ENCODE measurements at regions not wholly inside any gene's neighbourhood (a gene's known extent, or its start where the extent isn't known, plus 50 kb on each side); places are given as distances from the start of the nearest gene placed in this dataset.

GRCh38 chr2:47641366-47641765 is 70.6 kb upstream of the KCNK12 start:
- Histone ChIP-seq H3K79me2 (ENCODE audit: low read length) (no peaks in the 10 kb centered on the region), H3F3A (ENCODE audit: low read length, unreplicated experiment) (no peaks in the 10 kb centered on the region), H3K36me3 (ENCODE audit: low read depth, low read length) (no peaks in the 10 kb centered on the region), H3K4me1 (ENCODE audit: insufficient read depth, low read length) (peaks cover 10% of the 10 kb centered on the region), H4K20me1 (ENCODE audit: low read length) (no peaks in the 10 kb centered on the region), H3K27ac (ENCODE audit: low read length) (no peak overlapping the region), H3K4me3 (ENCODE audit: low read length) (no peak overlapping the region), H2AFZ (ENCODE audit: low read length) (no peak overlapping the region), H3K9me2 (replicated peaks; ENCODE audit: low read length) (no peaks in the 10 kb centered on the region), H3K9ac (ENCODE audit: low read length) (no peak overlapping the region), H3K27me3 (ENCODE audit: low read length) (no peaks in the 10 kb centered on the region), H3K4me2 (ENCODE audit: low read length) (peak overlapping the region; percentile 26; the same call in 1 of the 2 replicates), H3K9me3 (ENCODE audit: low read length) (no peaks in the 10 kb centered on the region)
- intact Hi-C loops (cut with micrococcal nuclease), result no loop called here
- CTCF ChIA-PET, result interaction anchor here (0.6 kb wide), 1 partner anchor 11 kb away, joined by 3 read pairs; no protein-coding TSS in a partner anchor
- POLR2A ChIA-PET (ENCODE audit: unreplicated experiment), result no interaction called here
- TF ChIP-seq EZH2 (IDR thresholded peaks at IDR 0.05; ENCODE audit: low read length, unreplicated experiment) (no peak), CTCF (conservative IDR thresholded peaks at IDR 0.05; ENCODE audit: low read depth, low read length) (no peak), EZH2phosphoT487 (IDR thresholded peaks at IDR 0.05; ENCODE audit: borderline replicate concordance, low read length) (no peak)
- ATAC-seq, result peak; percentile 40
- BruUV-seq (replicated peaks), result no TSS peak
- peak; percentile 62 for DNase-seq

- Histone ChIP-seq H4K20me1 (ENCODE audit: low read length) (no peaks in the 10 kb centered on the region), H3K9me3 (ENCODE audit: low read length) (no peaks in the 10 kb centered on the region), H2AFZ (ENCODE audit: low read length) (no peak overlapping the region), H3F3A (ENCODE audit: low read length, unreplicated experiment) (no peaks in the 10 kb centered on the region), H3K27me3 (ENCODE audit: low read length) (no peaks in the 10 kb centered on the region), H3K4me3 (ENCODE audit: low read length) (no peak overlapping the region), H3K4me2 (ENCODE audit: low read length) (no peak overlapping the region), H3K9ac (ENCODE audit: low read length) (no peak overlapping the region), H3K36me3 (ENCODE audit: low read depth, low read length) (no peaks in the 10 kb centered on the region), H3K27ac (ENCODE audit: low read length) (no peak overlapping the region), H3K79me2 (ENCODE audit: low read length) (no peaks in the 10 kb centered on the region), H3K4me1 (ENCODE audit: insufficient read depth, low read length) (peaks cover 10% of the 10 kb centered on the region), H3K9me2 (replicated peaks; ENCODE audit: low read length) (no peaks in the 10 kb centered on the region)
- POLR2A ChIA-PET (ENCODE audit: unreplicated experiment), result no interaction called here
- DNase-seq, result no peak
- BruUV-seq (replicated peaks), result no TSS peak
- CTCF ChIA-PET, result interaction anchor here (0.6 kb wide), 1 partner anchor 320 kb away, joined by 5 read pairs; no protein-coding TSS in a partner anchor
- TF ChIP-seq EZH2phosphoT487 (IDR thresholded peaks at IDR 0.05; ENCODE audit: borderline replicate concordance, low read length) (no peak), CTCF (conservative IDR thresholded peaks at IDR 0.05; ENCODE audit: low read depth, low read length) (no peak), EZH2 (IDR thresholded peaks at IDR 0.05; ENCODE audit: low read length, unreplicated experiment) (no peak)
- no peak for ATAC-seq
- intact Hi-C loops (cut with micrococcal nuclease), result no loop called here
These were observed 69.6 kb upstream of the KCNK12 start for GRCh38 chr2:47640356-47640755.

- CTCF ChIA-PET, result no interaction called here
- Histone ChIP-seq H3K9me2 (replicated peaks; ENCODE audit: low read length) (no peaks in the 10 kb centered on the region), H4K20me1 (ENCODE audit: low read length) (no peaks in the 10 kb centered on the region), H3K4me2 (ENCODE audit: low read length) (no peak overlapping the region), H2AFZ (ENCODE audit: low read length) (no peak overlapping the region), H3K27ac (ENCODE audit: low read length) (no peak overlapping the region), H3K36me3 (ENCODE audit: low read depth, low read length) (no peaks in the 10 kb centered on the region), H3F3A (ENCODE audit: low read length, unreplicated experiment) (no peaks in the 10 kb centered on the region), H3K79me2 (ENCODE audit: low read length) (no peaks in the 10 kb centered on the region), H3K4me1 (ENCODE audit: insufficient read depth, low read length) (peaks cover 10% of the 10 kb centered on the region), H3K9me3 (ENCODE audit: low read length) (no peaks in the 10 kb centered on the region), H3K27me3 (ENCODE audit: low read length) (no peaks in the 10 kb centered on the region), H3K4me3 (ENCODE audit: low read length) (no peak overlapping the region), H3K9ac (ENCODE audit: low read length) (no peak overlapping the region)
- POLR2A ChIA-PET (ENCODE audit: unreplicated experiment), result interaction anchor here (0.7 kb wide), 1 partner anchor 138 kb away, joined by 42 read pairs; no protein-coding TSS in a partner anchor
- DNase-seq, result peak; percentile 44
- no TSS peak for BruUV-seq (replicated peaks)
- peak; percentile 81 for ATAC-seq
- intact Hi-C loops (cut with micrococcal nuclease), result no loop called here
- TF ChIP-seq CTCF (conservative IDR thresholded peaks at IDR 0.05; ENCODE audit: low read depth, low read length), result no peak
- TF ChIP-seq EZH2 (IDR thresholded peaks at IDR 0.05; ENCODE audit: low read length, unreplicated experiment), result no peak
- no peak for TF ChIP-seq EZH2phosphoT487 (IDR thresholded peaks at IDR 0.05; ENCODE audit: borderline replicate concordance, low read length)
These were observed 68.7 kb upstream of the KCNK12 start for GRCh38 chr2:47639467-47639866.

Measured in PC-3 (cell line).